Left renal pelvis (tissue), 4 donors: ENCODE measurements at regions not wholly inside any gene's neighbourhood (a gene's known extent, or its start where the extent isn't known, plus 50 kb on each side); places are given as distances from the start of the nearest gene placed in this dataset.

Experiments used
- DNase-seq, 4 donors: peaks; one replicate each; pipeline ENCODE4 v3.0.0-alpha.2; 2013; ENCODE audit warnings: low read depth in 4 of 4, low spot score in 3 of 4

GRCh38 chr4:41359422-41359775, 102.7 kb downstream of the UCHL1 start:
- DNase-seq = no peak

- DNase-seq = no peak
Observed at GRCh38 chr4:41359836-41360213, 103.1 kb downstream of the UCHL1 start.

DNA sequence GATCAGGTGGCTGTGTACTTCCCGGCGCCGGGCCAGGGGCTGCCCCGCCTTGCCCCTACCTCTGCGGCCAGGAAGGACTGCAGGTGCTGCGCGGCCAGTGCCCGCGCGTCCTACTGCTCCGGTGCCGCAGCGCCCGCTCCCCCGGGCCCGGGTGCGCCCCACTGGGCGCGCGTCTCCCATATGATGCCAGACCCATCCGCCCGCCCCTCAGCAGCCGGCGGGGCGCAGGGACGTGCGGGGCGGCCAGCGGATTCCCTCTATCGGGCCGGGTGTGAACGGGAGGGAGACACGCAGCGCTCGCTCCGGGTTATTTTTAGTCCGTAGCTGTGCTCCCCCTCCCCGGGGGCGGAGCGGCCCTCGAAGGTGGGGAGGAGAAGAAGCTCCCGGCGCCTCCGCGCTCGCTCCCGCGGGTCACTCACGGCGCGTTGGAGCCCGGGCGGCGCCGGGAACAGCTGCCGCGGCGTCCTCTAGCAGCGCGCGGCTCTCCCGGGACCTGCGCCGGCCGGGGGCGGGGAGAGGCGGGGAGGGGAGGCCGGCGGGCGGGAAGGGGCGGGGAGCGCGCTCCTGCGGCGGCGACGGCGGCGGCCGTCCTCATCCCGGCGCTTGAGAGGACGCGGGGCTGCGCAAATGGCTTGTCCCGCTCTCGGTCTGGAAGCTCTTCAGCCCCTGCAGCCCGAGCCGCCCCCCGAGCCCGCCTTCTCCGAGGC, 103.6 kb downstream of the UCHL1 start:
- DNase-seq = no peak

DNA sequence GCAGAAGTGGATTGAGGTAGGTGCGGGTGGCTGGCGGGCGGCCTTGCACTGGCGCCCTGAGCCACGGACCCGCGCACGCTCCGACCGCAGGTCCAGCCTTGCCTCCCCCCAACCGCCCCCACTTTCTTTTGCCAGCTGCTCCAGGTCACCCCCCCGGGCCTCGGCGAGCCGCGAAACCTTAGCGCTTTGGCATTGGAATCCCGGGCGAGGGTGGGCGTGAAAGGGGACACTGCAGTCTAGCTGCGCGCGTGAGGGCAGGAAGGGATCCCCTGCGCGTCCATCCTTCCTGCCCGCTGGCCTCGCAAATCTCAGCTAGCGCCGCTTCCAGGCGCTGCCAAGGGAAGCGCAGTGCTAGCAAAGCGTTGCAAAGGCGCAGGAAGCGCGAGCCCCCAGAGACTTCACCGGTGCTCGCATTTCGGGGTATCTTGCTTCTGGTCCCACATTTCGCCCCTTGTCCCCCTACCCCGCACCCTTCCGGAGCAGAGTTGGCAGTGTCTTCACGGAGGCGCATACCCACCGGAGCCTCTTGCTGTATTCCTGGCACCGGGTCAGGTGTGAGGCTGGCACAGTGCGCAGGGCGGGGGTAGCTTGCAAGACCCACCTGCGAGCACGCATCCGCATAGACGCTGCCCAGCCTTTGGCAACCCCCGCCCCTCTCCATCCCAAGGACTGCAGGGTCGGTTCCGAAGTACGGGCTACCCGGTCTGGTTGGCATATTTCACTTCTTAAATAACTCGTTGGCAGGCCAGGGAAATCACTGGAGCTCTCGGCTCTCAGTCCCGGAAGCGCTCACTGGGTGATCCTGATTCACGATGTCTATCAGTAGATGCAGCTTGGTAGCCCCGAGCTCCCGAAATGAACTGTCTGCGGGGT, 104.4 kb downstream of the UCHL1 start:
- DNase-seq = no peak

GRCh38 chr4:41361794-41362526, 105.2 kb downstream of the UCHL1 start:
- no peak for DNase-seq

DNA sequence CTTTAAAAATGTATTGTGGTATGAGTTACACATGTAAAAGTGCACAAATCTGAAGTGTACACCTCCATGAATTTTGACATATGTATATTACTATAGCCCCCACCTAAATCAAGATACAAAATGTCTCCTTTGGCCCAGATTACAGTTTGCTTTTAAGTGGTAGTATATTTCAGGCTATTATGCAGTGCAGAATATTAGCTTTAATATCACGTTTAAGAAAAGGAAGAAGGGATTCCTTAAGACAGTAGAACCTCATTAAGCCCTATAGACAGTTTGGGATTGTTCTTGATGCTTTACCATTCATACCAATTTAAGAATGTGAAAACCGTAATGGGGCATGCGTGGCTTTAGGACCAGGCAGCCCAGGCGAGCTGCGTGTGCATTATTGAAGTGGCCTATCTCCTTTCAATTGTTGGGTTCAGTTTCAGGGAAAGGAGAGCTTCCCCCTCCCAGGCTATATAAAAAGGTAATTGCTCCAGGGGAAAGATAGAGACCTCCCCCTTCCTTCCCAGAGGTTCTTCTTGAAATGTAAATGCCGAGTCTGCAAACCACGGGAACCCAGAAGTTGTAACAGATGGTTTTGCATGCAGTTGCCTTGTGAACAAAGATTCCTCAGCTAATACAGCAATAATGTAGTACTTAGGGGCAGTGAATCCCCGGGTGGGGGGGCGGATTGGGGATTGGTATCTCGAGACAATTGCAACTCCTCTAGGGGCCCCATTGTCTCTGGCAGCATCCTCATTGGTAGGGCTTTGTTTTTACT, 106.1 kb downstream of the UCHL1 start:
- DNase-seq = no peak

GRCh38 chr4:41363384-41363981, 106.8 kb downstream of the UCHL1 start:
- no peak for DNase-seq

DNA sequence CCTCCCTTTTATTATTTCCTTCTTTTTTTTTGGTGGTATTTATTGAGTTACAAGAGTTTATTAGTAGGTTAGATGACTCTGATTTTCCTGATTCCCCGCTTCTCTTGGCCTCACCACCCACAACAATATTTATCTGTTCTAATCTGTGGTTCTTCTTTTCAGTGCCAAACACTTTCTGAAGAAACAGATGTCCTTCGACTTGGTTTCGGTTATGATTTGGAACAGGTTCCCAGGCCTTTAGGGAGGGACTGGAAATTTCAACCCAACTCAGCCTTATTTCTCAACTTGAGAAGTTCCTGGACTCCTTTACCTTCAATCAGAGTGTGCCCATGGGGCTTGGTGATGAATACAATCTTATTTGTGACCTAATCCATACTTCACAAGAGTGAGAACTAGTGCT, 108.1 kb downstream of the UCHL1 start:
- DNase-seq = no peak

- no peak for DNase-seq
Observed at GRCh38 chr4:41365681-41366080, 109.0 kb downstream of the UCHL1 start.

GRCh38 chr4:41366911-41367517, 110.3 kb downstream of the UCHL1 start:
- no peak for DNase-seq

GRCh38 chr4:41369680-41370079, 113.0 kb downstream of the UCHL1 start:
- DNase-seq = no peak

- no peak for DNase-seq
Observed at GRCh38 chr4:41373221-41373620, 116.5 kb downstream of the UCHL1 start.

DNA sequence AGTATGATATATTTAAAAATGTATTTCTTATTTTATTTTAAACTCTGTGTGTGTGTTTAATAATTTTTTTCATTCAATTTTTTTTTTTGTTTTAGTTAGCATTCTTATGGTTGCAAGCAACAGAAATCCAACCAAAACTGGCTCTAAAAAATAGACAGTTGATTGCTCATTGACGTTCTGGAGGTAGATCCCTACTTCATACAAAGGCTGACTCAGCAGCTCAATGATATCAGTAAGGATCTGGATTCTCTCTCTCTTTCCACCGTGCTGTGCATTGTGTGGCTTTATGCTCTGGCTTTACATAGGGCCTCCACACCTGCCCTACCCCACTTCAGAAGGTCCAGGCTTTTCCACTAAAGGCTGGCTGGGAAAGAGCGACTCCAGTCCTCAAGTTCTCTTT, 117.8 kb downstream of the UCHL1 start:
- no peak for DNase-seq

DNA sequence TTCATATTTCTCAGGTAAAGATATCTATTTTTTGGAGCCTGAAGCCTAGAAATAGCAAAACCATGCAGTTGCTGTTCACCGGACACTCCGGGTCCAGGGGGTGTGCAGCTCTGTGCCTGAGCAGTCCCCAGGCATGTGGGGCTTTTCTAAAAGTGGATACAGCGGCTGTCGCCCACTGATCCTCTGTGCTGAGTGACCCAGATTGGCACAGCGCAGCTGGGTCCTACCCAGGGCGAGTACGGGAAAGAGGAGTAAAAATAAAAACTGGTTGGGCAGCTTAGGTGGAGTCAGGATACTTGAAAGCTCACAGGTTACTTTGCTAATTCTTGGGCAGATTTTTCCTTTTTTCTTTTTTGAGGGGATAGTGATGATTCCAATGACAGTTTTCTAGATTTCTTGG, 118.8 kb downstream of the UCHL1 start:
- no peak for DNase-seq

DNA sequence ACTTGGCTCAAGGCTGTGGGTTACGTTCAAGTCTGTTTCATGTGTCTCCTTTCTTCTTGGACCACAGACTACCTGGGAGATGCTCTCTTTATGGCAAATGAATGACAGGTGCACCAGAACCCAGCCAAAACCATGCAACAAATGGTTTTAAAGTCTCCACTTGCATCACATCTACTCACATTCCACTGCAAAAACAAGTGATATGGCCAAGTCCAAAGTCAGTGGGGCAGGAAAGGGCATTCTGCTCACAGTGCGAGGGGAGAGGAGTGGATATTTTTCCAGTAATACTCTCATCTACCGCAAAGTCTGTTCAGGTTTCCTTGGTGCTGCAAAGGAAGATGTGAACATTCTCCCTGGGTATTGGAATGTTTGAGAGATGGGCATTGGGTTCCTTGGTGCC, 120.5 kb downstream of the UCHL1 start:
- DNase-seq = no peak

- DNase-seq = no peak
Observed at GRCh38 chr4:41379230-41379629, 122.5 kb downstream of the UCHL1 start.

GRCh38 chr4:41380511-41381157, 123.9 kb downstream of the UCHL1 start:
- DNase-seq = no peak

- no peak for DNase-seq
Observed at GRCh38 chr4:41381384-41381783, 124.7 kb downstream of the UCHL1 start.

GRCh38 chr4:41384992-41385391, 128.3 kb downstream of the UCHL1 start:
- no peak for DNase-seq

GRCh38 chr4:41385481-41385880, 128.8 kb downstream of the UCHL1 start:
- DNase-seq = no peak
